HPDE6-E6E7 (cell line): ENCODE measurements at regions not wholly inside any gene's neighbourhood (a gene's known extent, or its start where the extent isn't known, plus 50 kb on each side); places are given as distances from the start of the nearest gene placed in this dataset.

Source experiments
- DNase-seq: peaks from one replicate; pipeline ENCODE4 v3.0.0; 2011; ENCODE audit warnings: missing footprints; ENCODE audit errors: extremely low spot score

- no peak for DNase-seq
Measured at GRCh38 chr16:5604770-5605169, 507.2 kb upstream of the EEF2KMT start.

- no peak for DNase-seq
Measured at GRCh38 chr16:5603836-5604235, 506.2 kb upstream of the EEF2KMT start.

- DNase-seq = no peak
Measured at GRCh38 chr16:5601957-5602356, 504.4 kb upstream of the EEF2KMT start.

DNA sequence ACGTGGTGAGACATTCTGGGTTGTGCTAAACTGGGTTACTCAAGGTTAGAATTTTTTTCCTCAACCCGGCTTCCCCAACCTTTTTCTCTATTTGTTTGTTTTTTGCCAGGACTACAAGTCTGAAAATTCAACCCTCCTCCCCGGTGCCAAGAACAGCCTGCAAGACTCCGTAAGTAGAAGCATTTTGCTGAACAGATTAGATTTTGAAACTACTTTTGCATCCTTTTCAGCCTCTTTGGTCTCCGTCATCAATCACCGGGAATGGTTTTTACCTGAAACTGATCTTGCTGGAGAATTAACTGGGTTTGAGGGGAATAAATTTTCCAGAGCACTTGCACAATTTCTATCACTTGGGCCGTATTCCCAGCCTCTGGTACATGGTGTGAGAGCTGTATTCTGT lies 501.2 kb upstream of the EEF2KMT start:
- no peak for DNase-seq

- no peak for DNase-seq
Measured at GRCh38 chr16:5595849-5596248, 498.3 kb upstream of the EEF2KMT start.

- DNase-seq = no peak
Measured at GRCh38 chr16:5590416-5590815, 492.8 kb upstream of the EEF2KMT start.

- no peak for DNase-seq
Measured at GRCh38 chr16:5589812-5590373, 492.3 kb upstream of the EEF2KMT start.

- no peak for DNase-seq
Measured at GRCh38 chr16:5584109-5584508, 486.5 kb upstream of the EEF2KMT start.

DNA sequence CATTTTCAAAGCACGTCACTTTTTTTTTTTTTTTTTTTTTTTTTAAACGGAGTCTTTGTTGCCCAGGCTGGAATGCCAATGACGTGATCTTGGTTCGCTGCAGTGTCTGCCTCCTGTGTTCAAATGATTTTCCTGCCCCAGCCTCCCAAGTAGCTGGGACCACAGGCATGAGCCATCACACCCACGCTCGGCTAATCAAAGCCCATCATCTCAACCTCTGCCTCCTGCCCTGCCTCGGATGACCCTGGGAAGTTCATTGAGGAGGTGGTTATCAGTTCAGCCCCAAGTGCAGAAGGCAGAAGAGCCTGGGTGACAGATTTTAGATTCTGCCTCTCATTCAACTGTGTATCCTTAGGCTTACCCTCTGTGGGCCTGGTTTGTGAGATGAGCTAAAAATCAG lies 484.9 kb upstream of the EEF2KMT start:
- no peak for DNase-seq

DNA sequence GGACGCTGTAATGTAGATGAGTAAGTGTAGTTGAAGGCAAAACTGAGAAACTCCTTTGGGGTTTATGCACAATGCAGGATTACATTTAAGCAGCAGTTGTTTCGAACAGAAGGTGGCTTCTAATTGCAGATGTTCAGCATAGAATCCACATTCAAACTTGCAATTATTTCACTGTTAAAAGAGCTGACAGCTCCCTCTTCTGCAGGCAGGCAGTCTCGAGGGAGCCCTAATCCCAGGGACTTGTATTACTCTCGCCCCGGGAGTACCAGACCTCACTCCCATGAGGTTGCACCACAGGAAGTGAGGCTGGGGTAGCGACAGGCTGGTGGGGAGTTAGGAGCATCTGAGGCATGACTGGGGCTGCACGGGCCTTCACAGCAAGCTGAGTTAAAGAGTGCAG lies 484.3 kb upstream of the EEF2KMT start:
- no peak for DNase-seq

DNA sequence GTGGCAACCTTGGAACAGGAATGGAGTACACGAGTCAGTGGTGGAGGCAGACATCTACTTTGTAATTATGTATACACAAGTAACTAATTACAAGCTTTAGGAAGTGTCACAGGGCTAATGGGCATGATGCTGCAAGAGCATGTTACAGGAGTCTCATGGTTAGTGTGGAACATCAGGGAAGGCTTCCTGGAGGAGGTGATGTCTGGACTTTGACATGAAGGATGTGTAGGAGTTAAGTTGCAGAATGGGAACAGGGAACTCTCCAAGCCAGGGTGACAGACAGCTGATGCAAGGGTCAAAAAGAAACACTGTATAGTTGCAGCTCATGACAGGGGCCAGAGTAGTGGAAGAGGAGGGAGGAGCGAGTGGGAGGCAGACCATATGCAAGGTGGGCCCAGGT lies 483.8 kb upstream of the EEF2KMT start:
- DNase-seq = no peak

GRCh38 chr16:5580772-5581171 lies 483.2 kb upstream of the EEF2KMT start:
- no peak for DNase-seq

DNA sequence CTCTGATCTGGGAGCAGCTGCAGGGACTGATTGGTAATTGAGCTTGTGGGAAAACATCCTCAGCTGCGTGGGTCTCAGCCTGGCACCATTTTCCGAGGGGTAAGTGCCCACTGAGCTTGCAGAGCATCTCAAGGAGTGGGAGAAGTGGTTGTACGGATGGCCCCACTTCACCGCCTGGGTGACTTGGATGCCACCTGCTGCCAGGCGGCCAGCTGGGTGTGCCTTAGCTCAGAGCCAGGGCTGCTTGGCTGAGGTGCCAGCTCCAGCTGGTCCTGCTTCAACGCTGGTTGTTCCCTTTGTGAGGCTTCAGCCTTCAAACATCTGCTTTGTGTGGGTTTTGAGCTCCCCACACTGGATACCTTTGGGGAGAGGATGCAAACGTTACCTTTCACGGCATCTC lies 482.7 kb upstream of the EEF2KMT start:
- no peak for DNase-seq

- DNase-seq = no peak
Measured at GRCh38 chr16:5578980-5579379, 481.4 kb upstream of the EEF2KMT start.

DNA sequence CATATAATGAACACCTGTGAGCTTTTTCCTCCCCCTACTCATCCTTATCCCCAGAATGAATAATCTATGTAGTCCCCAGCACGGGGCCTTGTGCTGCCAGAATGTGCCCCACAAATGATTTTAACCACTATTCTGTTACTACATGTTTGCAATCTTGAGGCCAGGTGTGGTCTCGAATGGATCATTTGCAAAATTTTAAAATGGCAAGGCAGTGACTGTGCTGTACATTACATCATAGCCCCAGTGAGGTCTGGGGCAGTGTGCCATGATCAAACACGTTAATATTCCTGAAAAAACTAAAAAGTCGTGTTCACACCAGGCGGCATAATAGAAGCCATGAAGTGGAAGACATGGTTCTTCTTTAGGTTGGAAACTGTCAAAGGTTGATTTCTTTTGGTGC lies 479.9 kb upstream of the EEF2KMT start:
- no peak for DNase-seq

- no peak for DNase-seq
Measured at GRCh38 chr16:5575646-5576245, 478.2 kb upstream of the EEF2KMT start.

GRCh38 chr16:5575121-5575520 lies 477.5 kb upstream of the EEF2KMT start:
- no peak for DNase-seq

- DNase-seq = no peak
Measured at GRCh38 chr16:5572056-5572455, 474.5 kb upstream of the EEF2KMT start.

DNA sequence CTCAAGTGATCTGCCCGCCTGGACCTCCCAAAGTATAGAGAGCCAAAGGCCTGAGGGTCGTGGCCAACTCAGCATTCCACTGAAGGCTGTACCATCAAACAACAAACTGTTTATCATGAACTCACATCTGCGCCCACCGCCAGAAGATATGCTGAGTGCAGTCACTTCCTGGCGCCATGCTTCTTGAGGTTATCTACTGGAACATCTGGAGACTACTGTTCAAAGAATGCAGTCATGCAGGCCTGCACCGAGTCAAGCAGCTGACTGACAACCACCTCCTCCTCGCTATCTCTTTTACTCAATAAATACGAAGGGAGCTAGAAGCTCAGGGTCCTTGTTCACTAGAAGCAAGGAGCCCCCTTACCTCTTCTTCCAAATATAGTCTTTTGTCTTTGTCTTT lies 473.9 kb upstream of the EEF2KMT start:
- no peak for DNase-seq

GRCh38 chr16:5561800-5562199 lies 464.2 kb upstream of the EEF2KMT start:
- DNase-seq = no peak

- DNase-seq = no peak
Measured at GRCh38 chr16:5560084-5560483, 462.5 kb upstream of the EEF2KMT start.

DNA sequence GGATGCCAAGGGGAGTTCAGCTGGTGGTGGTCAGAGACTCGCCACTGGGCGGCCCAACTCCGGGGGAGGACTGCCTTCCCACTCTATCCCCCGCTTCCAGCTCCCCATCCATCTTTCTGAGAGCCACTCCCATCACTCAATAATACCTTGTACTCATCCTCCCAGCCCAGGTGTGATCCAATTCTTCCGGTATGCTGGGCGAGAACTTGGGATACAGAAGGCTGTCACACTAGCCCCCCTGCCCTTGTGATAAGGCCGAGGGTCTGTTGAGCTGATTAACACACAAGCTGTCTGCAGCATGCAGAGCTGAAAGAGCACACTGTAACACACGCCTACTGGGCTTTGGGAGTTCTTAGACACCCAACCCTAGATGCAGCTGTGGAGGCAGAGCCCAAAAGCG lies 460.4 kb upstream of the EEF2KMT start:
- DNase-seq = no peak

- no peak for DNase-seq
Measured at GRCh38 chr16:5557448-5557847, 459.9 kb upstream of the EEF2KMT start.

- no peak for DNase-seq
Measured at GRCh38 chr16:5556158-5556810, 458.7 kb upstream of the EEF2KMT start.
